A549 (cell line): ENCODE measurements at regions not wholly inside any gene's neighbourhood (a gene's known extent, or its start where the extent isn't known, plus 50 kb on each side); places are given as distances from the start of the nearest gene placed in this dataset.

Experiments used
- BCL3 ChIP-seq: fragments of >200 bp; sonication (Bioruptor Twin); formaldehyde crosslinking; IDR thresholded peaks from 3 replicates; pipeline ENCODE4 v1.6.1; 2016
- CTCF ChIP-seq: fragments of >200 bp; sonication (Bioruptor Twin); formaldehyde crosslinking; IDR thresholded peaks from 3 replicates; pipeline ENCODE4 v1.5.1; 2016
- MYC ChIP-seq: IDR thresholded peaks from 2 replicates; pipeline ENCODE4 v1.6.1; 2012; ENCODE audit warnings: mild to moderate bottlenecking, inconsistent platforms, low read length, improper control_type of control experiment, borderline replicate concordance
- NPAS2 ChIP-seq: fragments of 250-450 bp; sonication (Bioruptor Pico); IDR thresholded peaks from 2 replicates; pipeline ENCODE4 v1.8.0; 2022; ENCODE audit warnings: mild to moderate bottlenecking, moderate library complexity, borderline replicate concordance
- POLR2A ChIP-seq: IDR thresholded peaks from 2 replicates; pipeline ENCODE4 v1.6.1; 2012; ENCODE audit warnings: mild to moderate bottlenecking, low read length
- TP53 ChIP-seq: fragments of 250-450 bp; sonication (Bioruptor Pico); IDR thresholded peaks from 2 replicates; pipeline ENCODE4 v1.5.0; 2021; ENCODE audit warnings: mild to moderate bottlenecking, moderate library complexity

GRCh38 chr2:240346753-240347372 lies 88.6 kb upstream of the GPC1 start:
- TF ChIP-seq TP53 = no peak
- no peak for TF ChIP-seq POLR2A
- no peak for TF ChIP-seq CTCF
- TF ChIP-seq BCL3 = no peak
- TF ChIP-seq MYC = no peak
- TF ChIP-seq NPAS2 = no peak
